HG02798 (cell line): ENCODE measurements at regions not wholly inside any gene's neighbourhood (a gene's known extent, or its start where the extent isn't known, plus 50 kb on each side); places are given as distances from the start of the nearest gene placed in this dataset.

ENCODE experiments used
- ATAC-seq: cut with Tn5 transposase; IDR thresholded peaks from one replicate; pipeline ENCODE4 v1.9.1; 2021; ENCODE audit warnings: mild to moderate bottlenecking; ENCODE audit not compliant: unreplicated experiment, poor library complexity

DNA sequence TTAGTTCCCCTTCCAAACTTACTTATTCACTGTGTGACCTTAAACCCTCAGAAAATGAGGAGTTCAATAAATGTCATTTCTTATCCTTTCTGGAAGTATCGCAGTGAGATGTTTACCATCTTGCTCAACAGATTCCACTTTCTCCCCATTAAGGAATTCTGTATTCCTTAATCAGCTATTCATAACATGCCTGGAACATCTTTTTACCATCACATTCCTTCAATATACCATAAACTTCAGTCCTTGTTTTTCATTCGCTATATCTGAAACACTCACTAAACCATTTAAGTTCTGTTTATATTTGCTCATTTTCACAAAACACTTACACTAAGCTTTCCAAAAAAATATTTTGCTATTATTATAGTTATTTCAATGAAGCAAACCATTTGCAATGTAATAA lies 1158.6 kb downstream of the CDH12 start:
- no peak for ATAC-seq

DNA sequence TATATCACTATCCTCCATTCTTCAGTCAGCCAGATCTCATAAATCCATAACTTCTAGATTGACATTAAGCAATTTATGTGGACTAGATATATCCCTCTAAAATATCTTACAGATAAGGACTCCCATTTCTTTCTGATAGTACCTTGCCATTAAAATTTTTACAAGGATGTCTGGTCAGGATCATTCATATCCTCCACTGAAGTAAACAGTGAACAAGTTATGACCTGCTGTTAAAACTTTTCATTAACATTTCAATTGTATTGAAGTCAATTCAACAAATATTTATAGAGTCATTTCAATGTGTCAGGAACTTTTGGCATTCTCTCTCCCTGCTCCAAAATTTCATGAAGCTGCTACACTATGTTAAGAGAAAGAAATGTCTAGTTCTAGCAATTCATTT lies 1159.6 kb downstream of the CDH12 start:
- ATAC-seq = no peak

DNA sequence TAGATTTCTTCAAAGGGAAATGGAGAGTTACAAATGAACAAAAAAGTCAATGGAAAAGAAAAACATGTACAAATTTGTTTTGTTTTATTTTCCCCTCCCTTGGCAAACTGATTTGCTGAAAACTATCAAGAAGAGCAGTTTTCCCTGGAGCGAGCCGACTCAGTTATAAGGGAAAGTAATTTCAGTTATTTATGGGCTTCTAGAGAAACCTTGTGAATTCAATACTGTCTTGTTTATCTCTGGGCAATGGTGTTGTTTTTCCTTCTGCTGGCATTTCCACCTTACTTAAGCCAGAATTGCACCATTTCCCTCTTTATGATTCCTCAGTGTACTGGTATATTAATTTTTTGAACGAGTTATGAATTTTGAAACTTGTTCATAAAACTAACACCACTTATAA lies 1163.6 kb downstream of the CDH12 start:
- ATAC-seq = no peak

DNA sequence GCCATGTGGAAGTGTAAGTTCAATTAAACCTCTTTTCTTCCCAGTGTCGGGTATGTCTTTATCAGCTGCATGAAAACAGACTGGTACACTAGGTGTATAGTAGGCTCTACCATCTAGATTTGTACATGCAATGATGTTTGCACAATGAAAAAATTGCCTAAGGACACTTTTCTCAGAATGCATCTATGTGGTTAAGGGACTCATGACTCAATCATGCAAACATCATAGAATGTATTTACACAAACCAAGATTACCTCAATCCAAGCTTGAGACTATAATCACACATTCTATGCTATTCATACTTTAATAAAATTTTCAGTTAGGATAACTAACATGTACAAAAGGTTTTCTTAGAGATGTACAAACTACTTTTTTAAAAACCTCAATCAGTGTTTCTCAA lies 1164.5 kb downstream of the CDH12 start:
- ATAC-seq = no peak

DNA sequence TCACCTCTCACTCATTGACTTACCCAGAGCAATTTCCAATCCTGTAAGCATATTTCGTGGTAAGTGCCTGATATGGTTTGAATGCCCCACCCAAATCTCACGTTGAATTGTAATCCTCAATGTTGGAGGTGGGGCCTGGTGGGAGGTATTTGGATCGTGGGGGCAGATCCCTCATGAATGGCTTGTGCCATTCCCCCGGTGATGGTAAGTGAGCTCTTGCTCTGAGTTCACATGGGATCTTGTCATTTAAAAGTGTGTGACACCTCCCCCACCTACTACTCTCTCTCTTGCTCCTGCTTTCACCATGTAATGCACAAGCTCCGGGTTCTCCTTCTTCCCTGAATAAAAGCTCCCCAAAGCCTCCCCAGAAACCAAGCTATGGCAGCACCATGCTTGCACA lies 1165.5 kb downstream of the CDH12 start:
- no peak for ATAC-seq

DNA sequence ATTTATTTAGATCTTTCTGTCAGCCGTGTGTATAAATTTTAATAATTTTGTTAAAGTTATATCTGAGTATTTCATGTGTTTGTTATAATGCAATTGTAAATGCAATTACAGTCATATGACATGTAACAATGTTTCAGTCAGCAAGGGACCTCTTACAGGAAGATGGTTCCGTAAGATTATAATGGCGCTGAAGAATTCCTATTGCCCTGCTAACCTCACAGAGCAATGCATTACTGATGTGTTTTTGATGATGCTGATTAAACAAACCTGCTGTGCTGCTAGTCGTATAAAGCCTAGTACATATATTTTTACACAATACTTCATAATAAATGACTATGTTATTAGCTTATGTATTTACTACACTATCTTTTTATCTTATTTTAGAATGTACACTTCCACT lies 1166.4 kb downstream of the CDH12 start:
- ATAC-seq = no peak

DNA sequence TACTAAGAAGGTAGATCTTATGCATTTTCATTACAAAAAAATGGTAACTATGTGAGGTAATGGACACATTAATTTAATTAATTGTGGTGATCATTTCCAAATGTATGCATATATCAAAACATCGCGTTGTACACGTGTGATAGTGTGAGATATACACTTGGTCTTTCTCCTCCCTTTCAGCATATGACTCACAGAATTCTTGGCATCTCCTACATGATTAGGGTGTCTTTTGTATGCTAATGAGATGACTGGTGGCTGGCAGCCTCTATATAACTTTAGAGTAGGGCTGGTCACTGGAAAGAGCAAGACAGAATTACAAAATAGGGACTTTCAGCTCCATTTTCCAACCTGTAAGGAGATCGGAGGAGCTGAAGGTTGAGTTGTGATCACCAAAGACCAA lies 1167.6 kb downstream of the CDH12 start:
- ATAC-seq = no peak

DNA sequence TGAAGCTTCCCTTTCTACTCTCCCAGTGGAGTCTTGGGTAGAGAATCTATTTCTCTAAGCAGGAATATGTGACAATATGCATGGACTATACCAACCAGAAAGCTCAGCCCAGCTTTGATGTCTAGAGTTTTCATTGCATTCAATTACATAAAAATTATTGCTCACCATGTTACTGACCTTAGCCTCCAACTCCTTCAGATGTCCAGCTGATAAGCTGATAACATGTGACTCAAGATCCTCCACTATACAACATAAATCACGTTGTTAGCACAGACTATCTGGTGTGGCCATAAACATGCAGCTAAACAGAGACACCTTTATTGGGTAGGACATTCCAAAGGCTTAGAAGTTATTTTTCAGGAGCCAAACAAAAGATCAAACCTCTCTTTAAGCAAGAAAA lies 1168.2 kb downstream of the CDH12 start:
- no peak for ATAC-seq

DNA sequence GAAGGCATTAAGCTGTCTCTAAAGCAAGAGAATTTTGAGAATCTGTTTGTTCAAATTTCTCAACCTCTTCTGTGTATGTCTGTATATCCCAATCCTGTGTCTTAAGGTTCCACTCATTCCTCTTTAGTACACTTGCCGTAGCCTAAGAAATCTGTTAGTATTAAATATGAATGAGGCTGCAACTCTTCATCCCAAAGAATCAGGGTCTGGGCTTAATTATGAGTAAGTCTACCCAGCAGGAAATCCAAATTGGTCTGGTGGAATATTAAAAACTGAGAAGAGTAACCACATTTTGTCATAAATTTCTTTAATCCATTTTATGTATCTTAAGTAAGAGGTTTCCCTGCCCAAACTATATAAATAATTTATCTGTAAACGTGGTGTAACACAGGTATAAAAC lies 1171.2 kb downstream of the CDH12 start:
- ATAC-seq = no peak

DNA sequence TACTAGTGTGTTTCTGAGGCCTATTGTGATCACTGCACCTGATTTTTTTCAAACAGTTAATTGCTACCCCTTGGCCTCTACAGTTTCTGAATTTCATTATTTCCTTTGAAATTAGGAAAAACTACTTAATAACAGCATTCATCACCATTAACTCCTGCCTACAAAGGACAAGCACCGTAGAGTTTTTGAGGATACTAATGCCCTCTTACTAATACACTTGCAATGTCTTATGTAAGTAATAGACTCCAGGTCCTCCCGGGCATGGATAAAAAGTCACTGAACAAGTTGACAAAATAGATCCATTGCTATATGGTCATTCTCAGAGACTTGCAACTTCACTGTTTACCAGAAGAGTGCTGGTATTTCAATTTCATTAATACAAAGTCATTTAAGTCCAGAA lies 1172.5 kb downstream of the CDH12 start:
- no peak for ATAC-seq

DNA sequence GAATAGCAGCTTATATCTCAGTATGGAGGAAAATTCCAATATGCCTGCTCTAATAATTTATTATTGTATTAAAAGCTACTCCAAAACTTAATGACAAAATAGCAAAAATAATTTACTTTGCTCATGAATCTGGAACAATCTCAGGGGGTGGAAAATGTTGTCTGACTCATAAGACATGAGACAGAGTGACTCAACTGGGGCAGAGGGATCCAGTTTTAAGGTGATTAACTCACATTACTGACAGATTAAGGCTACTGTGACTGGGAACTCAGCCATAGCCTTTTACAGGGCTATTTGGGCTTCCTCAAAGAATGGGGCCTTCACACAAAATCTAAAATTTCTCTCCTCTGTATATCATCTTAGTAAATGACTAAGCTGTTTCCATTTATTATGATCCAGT lies 1172.9 kb downstream of the CDH12 start:
- no peak for ATAC-seq

DNA sequence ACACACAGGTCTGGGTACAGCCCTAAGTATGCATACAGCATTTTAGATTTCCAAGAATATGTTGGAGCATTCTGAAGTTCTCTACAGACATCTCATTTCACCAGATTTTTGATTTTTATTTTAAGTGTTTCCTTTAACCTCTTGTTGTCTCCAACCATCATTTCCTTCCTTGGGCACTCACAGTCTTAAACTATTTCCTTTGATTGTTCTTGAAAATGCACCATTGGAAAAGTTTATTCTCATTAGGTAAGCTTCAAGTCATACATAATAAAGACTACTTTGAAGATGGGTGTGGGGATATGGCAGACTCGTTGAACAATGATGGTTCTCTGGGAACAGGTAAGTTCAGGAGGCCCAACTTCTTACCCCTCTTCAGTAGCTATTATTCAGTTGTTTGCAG lies 1174.6 kb downstream of the CDH12 start:
- no peak for ATAC-seq

DNA sequence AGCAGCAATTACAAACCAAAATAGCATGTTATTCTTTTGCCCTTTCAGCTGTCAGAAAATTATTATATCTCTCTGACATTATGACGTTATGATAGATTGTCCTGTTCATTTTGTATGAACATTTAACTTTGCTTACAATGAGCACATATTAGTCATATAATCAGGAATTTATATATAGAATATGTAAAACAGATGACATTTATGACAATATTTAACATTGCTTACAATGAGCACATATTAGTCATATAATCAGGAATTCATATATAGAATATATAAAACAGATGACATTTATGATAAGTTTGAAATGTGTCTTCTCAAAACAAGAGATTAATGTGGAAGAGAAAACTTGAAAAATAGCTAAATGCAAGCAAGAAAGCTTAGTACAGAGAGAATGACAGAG lies 1180.2 kb downstream of the CDH12 start:
- no peak for ATAC-seq

DNA sequence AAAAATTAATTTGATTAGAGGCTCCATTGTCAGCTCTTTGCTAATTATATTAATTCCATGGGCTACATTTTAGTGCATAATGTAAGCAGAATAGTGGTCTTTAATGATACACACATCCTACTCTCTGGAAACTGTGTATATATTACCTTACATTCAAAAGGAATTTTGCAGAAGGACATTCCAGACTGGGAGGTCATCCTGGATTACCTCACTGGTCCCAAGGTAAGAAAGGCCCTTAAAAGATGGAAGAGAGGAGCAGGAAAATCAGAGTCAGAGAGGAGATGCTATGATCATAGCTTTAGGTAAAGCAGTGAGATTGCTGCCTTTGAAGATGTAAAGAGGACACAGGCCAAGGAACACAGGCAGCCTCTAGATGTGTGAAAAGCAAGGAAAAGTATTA lies 1180.8 kb downstream of the CDH12 start:
- no peak for ATAC-seq

DNA sequence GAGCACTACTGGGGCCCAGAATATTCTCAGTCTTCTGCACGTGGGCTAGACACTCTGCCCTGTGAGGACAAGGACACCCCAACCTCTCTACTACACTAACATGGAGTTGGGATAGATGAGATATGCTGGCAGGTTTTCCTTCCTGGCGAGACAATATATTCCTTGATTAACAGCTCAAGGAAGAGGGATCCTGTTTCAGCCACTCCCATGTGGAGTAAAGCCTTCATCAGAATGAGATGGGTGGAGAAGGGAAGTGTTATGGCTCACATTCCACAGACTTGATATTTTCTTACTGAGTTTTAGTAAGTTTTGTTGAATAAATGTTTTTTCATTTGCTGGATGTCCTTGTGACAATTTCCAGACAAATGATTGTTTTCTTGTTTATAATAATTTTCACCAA lies 1187.6 kb downstream of the CDH12 start:
- ATAC-seq = no peak

DNA sequence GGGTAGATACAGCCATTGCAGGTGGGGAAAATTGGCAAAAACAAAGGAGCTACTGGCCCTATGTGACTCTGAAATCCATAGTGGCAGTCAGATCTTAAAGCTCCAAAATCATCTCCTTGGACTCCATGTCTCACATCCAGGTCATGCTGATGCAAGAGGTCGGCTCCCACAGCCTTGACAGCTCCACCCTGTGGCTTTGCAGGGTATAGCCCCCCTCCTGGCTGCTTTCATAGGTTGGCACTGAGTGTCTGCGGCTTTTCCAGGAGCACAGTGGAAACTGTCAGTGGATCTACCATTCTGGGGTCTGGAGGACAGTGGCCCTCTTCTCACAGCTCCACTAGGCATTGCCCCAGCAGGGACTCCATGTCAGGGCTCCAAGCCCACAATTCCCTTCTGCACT lies 1190.1 kb downstream of the CDH12 start:
- no peak for ATAC-seq

DNA sequence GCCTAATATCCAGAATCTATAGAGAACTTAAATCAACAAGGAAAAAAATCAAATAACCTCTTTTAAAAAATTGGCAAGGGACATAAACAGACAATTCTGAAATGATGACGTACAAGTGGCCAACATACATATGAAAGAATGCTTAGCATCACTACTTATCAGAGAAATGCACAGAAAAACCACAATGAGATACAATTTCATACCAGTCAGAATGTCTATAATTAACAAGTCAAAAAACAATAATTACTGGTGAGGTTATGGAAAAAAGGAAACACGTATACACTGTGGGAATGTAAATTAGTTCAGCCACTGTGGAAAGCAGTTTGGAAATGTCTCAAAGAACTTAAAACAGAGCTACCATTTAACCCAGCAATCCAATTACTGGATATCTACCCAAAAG lies 1192.0 kb downstream of the CDH12 start:
- ATAC-seq = no peak

DNA sequence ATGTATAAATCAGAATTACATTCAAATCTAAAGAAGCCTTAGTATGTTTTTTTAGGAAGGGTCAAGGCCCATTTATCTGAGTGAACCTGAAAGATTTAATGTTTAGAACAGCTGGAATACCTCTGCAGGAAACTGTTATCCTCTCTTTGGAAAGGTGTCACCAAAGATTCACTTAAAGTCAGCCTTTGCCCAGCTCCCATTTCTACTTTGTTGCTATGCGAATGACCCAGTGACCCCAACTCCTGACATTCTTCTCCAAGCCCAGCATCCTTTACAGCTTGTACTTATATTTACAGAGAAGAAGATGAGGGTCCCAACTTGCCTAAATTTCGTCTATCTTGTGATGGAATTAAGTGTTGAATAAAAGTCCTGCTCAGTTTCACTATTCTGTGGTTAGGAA lies 1198.6 kb downstream of the CDH12 start:
- no peak for ATAC-seq

DNA sequence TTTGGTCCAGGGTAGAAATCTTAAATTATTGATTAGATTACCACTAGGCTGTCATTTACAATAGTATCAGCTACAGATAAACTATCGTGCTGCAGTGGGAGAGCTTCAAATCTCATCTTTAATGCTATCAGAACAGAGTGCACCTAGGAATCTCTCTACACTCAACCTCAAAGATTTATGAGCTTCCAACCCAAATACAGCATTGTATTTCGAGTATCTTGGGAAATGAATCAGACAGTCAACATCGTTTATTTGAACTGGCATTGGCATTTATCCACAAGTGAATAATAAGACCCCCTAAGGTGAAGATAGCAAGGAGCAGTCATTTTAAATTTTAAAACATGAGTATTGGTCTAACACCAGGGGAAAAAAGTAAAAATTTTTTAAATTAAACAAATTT lies 1203.2 kb downstream of the CDH12 start:
- no peak for ATAC-seq

DNA sequence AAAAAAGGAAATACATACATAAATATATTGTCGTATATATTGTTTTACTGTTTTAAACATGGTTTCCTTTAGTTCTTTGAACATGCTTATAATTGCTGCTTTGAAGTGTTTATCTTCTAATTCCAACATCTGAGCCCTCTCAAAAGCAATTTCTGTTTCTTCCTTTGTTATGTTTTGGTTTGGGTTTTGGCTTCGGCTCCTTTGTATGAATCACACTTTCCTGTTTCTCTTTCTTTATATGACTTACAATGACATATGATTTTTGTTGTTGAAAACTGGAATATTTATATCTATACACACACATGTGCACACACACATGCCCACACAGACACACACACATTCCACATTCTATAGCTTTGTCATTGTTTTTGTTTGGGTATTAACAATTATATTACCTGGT lies 1206.7 kb downstream of the CDH12 start:
- ATAC-seq = no peak

DNA sequence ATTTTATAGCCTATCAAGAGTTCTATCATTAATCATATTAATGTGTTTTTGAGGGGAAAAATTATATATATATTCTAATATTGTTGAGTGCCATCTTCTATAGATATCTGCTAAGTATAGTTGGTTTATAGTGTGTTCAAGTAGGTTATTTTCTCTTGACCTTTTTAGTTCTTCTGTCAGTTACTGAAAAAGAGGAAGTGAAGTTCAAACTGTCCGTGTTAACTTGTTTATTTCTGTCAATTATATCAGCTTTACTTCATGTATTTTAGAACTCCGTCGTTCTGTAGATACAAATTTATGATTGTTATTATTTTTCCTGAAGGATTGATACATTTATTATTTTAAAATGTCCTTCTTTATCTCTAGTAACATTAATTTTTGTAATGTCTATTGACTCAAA lies 1209.1 kb downstream of the CDH12 start:
- ATAC-seq = no peak

DNA sequence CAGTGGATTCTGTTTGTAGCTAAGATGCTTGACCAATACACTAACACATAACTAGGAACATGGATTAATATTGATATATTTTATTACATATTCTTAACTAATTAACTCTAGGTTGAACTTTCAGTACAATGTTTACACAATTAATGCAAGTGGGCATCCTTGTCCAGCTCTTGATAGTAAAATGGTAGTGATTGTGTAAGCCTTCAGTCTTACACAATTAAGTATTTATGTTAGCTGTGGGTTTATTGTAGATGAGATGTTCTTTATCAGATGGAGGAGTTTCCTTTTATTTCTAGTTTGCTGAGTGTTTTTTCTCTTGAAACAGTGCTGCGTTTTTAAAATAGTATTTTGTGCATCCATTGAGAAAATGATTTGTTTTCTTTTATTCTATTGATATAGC lies 1210.8 kb downstream of the CDH12 start:
- ATAC-seq = no peak

DNA sequence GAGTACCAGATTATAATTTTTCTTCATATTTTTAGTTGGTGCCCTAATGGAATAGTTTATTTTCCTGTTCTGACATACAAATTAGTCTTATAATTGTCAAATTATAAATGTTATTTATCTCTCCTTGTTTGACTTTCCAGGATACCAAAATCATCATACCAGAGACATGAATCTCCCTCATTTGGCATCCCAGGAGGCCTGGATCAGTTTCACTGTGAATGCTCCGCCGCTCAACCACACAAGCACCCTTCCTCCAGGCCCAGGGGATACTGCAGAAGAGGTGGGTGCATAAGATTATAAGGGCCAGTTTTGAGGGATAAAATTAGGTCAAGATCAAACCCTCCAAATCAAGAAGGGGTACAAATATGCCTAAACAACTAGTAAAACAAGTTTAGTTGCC lies 1229.3 kb downstream of the CDH12 start:
- no peak for ATAC-seq
